ENCODE measurements at regions not wholly inside any gene's neighbourhood (a gene's known extent, or its start where the extent isn't known, plus 50 kb on each side); places are given as distances from the start of the nearest gene placed in this dataset.
"Not testable (repeated sequence)": the region's sequence is repeated elsewhere in the genome, so short reads cannot be mapped to it uniquely, and the experiment has no call there.

DNA sequence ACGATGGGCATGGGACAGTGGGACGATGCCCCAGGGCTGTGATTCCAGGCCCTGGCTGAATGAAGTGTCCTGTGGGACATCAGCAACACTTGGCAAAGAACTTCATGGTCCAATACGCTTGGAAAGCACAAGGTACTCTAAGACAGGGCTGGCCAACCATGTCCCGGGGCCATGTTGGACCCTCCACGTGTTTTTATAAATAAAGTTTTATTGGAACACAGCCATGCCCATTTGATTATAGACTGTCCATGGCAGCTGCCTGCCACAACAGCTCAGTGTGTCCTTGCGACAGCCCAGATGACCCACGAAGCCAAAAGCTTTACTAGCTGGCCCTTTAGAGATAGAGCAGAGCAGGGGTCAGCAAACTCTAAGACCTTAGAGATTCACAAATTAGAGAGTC is 282.1 kb downstream of the C16orf95 start:
- Histone ChIP-seq H3K36me3 (ENCODE audit: low read depth, missing control alignments) (no peaks in the 10 kb centered on the region), H3K9me3 (no peaks in the 10 kb centered on the region), H3K27ac (no peak overlapping the region), H3K4me1 (no peaks in the 10 kb centered on the region), H3K27me3 (no peaks in the 10 kb centered on the region), H3K4me3 (no peak overlapping the region)
- DNase-seq: no peak
- intact Hi-C loops (cut with DNase I; ENCODE audit: low total_unique reads): no loop called here
- 92% methylated on average over 7 of the region's 7 CpGs for WGBS, 2 donors
- TF ChIP-seq POLR2A (IDR thresholded peaks at IDR 0.05) (no peak), CTCF (IDR thresholded peaks at IDR 0.05) (no peak)

DNA sequence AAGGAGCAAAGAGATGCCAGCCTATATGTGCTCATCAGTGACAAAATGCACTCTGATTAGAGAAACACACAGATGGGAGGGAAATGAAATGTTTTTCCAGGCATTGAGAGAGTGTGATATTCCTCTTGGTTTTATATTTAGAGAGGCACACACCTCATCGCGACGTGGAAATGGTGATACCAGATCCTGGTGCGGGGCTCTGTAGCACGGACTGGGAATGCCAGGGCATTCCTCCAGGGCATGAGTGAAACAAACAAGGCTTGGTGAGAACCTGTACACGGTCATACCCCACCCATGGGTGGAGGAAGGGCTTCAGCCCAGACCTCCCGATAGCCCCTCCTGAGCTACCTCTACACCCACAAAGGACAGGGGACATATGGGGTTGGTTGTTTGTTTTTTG is 280.2 kb downstream of the C16orf95 start:
- Histone ChIP-seq H3K27me3 (no peaks in the 10 kb centered on the region), H3K27ac (no peak overlapping the region), H3K4me3 (no peak overlapping the region), H3K4me1 (no peaks in the 10 kb centered on the region), H3K9me3 (no peaks in the 10 kb centered on the region), H3K36me3 (ENCODE audit: low read depth, missing control alignments) (no peaks in the 10 kb centered on the region)
- TF ChIP-seq CTCF (IDR thresholded peaks at IDR 0.05) (no peak), POLR2A (IDR thresholded peaks at IDR 0.05) (no peak)
- DNase-seq: no peak
- intact Hi-C loops (cut with DNase I; ENCODE audit: low total_unique reads): no loop called here
- WGBS, 2 donors: 75 to 94% methylated on average over 5 to 7 of the region's 7 CpGs

GRCh38 chr16:87038528-87038927 is 278.7 kb downstream of the C16orf95 start:
- H3K27me3 ChIP-seq; H3K4me3 ChIP-seq; H3K4me1 ChIP-seq; DNase-seq; H3K27ac ChIP-seq; H3K36me3 ChIP-seq (ENCODE audit: low read depth, missing control alignments); H3K9me3 ChIP-seq; intact Hi-C loops (cut with DNase I; ENCODE audit: low total_unique reads): not testable (repeated sequence)
- WGBS, 2 donors: 90 to 92% methylated on average over 3 of the region's 3 CpGs

- no peak overlapping the region for H3K4me3 ChIP-seq
- DNase-seq: no peak
- H3K9me3 ChIP-seq: no peaks in the 10 kb centered on the region
- intact Hi-C loops (cut with DNase I; ENCODE audit: low total_unique reads): no loop called here
- no peak for TF ChIP-seq POLR2A (IDR thresholded peaks at IDR 0.05)
- TF ChIP-seq CTCF (IDR thresholded peaks at IDR 0.05): no peak
- 81 to 83% methylated on average over 11 to 13 of the region's 15 CpGs for WGBS, 2 donors
- peaks cover 12% of the 10 kb centered on the region for H3K4me1 ChIP-seq
- H3K27me3 ChIP-seq: no peaks in the 10 kb centered on the region
- H3K36me3 ChIP-seq (ENCODE audit: low read depth, missing control alignments): no peaks in the 10 kb centered on the region
- H3K27ac ChIP-seq: no peak overlapping the region
Observed at GRCh38 chr16:87040169-87041117, 276.7 kb downstream of the C16orf95 start.

GRCh38 chr16:87041286-87041685 is 275.9 kb downstream of the C16orf95 start:
- H3K27me3 ChIP-seq: no peaks in the 10 kb centered on the region
- H3K4me3 ChIP-seq: no peak overlapping the region
- 58 to 78% methylated on average over 15 to 16 of the region's 16 CpGs for WGBS, 2 donors
- DNase-seq: no peak
- TF ChIP-seq POLR2A (IDR thresholded peaks at IDR 0.05): no peak
- TF ChIP-seq CTCF (IDR thresholded peaks at IDR 0.05): no peak
- intact Hi-C loops (cut with DNase I; ENCODE audit: low total_unique reads): no loop called here
- H3K9me3 ChIP-seq: no peaks in the 10 kb centered on the region
- H3K4me1 ChIP-seq: peaks cover 12% of the 10 kb centered on the region
- no peaks in the 10 kb centered on the region for H3K36me3 ChIP-seq (ENCODE audit: low read depth, missing control alignments)
- no peak overlapping the region for H3K27ac ChIP-seq
